NCI-H2107 treated with DMSO at 0.1 percent for 48 hours (cell line): ENCODE measurements at regions not wholly inside any gene's neighbourhood (a gene's known extent, or its start where the extent isn't known, plus 50 kb on each side); places are given as distances from the start of the nearest gene placed in this dataset.
"Not testable (repeated sequence)": the region's sequence is repeated elsewhere in the genome, so short reads cannot be mapped to it uniquely, and the experiment has no call there.

Source experiments
- DNase-seq: peaks from one replicate; lab custom pipeline; 2025; ENCODE audit not compliant: unreplicated experiment; lab: John Stamatoyannopoulos, UW

DNA sequence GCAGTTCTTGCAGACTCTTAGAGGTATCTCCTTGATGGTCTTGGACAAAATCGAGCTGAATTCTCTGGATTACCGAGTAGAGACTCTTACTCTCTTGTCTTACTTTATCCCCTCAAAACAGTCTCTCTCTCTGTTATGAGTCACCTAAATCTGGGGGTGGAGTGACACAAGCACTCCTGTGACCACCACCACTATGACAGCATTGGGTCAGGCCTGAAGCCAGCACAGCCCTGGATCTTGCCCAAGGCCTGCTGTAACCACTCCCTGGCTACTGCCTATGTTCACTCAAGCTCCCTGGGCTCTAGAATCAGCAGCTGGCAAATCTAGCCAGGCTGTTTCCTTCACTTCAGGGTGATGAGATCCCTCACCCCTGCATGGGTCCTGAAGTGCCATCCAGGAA lies 662.5 kb downstream of the LUZP2 start:
- no peak for DNase-seq

GRCh38 chr11:25163421-25163820 lies 666.6 kb downstream of the LUZP2 start:
- DNase-seq, result no peak

- no peak for DNase-seq
Observed at GRCh38 chr11:25180187-25180586, 683.3 kb downstream of the LUZP2 start.

DNA sequence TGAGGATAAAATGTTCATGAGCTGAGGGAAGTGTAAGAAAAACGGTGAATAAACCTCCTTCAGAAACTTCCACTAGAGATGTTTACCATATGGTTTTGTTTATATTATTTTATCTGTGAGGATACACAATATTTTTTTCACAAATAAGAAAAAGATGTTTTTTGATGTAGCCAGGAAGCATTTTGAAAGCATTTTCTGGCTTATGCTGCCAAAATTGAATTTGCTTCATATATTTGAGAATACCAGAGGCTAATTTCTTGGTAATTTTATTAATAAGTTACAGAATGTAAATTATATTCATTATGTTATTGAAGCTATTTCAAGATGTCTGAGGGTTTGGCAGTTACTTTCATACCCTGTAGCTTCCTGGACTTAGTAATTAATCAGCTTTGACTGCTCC lies 686.6 kb downstream of the LUZP2 start:
- no peak for DNase-seq

DNA sequence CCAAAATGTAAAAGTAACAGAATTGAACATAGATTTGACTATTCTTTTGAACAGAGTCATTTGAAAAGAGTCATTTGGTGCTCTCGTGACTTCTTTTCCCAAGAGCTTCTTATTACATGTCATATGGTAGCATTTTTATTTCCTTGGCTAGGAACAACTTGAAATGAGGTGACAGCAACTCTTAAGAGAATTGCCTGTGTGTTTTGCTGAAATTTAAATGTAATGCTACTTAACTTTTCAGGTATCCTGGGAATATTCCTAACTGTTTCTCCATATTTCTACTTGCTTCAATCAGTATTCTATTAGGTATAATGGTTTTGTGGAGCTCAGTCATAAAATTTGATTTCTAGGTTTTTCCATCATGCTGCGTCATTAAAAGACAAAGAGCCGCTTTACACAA lies 700.7 kb downstream of the LUZP2 start:
- no peak for DNase-seq

- DNase-seq, result no peak
Observed at GRCh38 chr11:25198704-25199103, 701.9 kb downstream of the LUZP2 start.

DNA sequence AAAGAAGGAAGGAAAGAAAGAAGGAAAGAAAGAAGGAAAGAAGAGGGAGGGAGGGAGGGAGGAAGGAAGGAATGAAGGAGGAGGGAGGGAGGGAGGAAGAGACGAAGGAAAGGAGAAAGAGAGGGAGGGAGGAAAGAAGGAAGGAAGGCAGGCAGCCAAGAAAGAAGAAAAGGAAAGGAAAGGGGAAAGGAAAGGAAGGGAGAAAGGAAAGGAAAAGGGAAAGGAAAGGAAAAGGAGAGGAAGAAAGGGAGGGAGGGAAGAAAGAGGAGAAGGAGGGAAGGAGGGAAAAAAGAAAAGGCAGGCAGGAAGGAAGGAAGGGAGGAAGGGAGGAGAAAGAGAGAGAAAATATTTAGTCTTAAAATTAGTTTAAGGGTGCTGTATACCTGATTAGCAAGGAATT lies 704.1 kb downstream of the LUZP2 start:
- no peak for DNase-seq

DNA sequence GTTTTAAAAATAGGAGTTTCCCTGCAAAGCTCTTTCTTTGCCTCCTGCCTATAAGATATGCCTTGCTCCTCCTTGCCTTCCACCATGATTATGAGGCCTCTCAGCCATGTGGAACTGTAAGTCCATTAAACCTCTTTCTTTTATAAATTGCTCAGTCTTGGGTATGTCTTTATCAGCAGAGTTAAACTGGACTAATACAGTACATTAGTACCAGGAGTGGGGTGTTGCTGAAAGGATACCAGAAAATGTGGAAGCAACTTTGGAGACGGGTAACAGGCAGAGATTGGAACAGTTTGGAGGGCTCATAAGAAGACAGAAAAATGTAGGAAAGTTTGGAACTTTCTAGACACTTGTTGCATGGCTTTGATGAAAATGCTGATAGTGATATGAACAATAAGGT lies 709.9 kb downstream of the LUZP2 start:
- no peak for DNase-seq

DNA sequence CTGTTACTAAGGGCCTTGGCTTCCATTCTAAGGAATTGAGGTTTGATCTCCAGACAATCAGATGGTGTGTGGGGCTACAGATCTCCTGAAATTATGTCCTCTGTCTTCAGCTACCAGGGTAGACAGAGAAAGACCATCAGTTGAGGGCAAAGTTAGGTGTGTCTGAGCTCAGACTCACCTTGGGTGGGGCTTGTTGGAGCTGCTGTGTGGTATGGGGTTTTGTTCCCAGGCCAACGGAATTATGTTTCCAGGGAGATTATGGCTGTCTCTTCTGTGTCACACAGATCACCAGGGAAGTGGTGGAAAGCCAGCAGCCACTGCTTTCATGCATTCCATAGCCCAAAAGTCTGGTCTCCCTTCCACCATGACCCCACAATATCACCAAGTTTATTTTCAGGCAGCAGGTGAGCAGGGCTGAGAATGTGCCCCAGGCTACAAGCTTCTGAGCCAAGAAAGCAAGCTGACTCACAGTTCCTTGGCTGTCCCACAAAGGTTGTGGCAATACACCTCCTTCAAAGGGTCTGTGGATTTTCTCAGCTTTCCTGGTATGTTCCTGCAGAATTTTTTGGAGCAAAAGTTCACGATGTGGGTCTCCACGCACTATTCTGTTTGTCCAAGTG lies 714.9 kb downstream of the LUZP2 start:
- DNase-seq, result no peak

- DNase-seq, result no peak
Observed at GRCh38 chr11:25214535-25215176, 717.8 kb downstream of the LUZP2 start.

DNA sequence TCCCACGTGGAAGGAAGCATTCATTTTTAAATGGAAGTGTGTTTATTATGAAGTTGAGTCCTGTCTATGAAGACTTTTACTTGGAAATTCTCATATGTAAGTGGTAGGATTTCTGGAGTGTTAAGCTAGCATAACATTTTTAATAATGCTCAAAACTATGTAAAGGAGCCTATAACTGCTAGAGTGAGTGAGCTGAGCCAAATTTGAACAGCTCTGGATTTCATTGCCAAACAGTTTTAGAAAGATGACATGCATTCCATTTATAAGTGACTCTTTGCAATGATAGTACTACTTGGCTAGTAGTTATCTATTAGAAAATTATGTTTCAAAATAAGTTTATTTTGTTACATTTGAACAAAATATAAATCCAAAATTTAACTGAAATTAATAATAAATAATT lies 721.2 kb downstream of the LUZP2 start:
- no peak for DNase-seq

DNA sequence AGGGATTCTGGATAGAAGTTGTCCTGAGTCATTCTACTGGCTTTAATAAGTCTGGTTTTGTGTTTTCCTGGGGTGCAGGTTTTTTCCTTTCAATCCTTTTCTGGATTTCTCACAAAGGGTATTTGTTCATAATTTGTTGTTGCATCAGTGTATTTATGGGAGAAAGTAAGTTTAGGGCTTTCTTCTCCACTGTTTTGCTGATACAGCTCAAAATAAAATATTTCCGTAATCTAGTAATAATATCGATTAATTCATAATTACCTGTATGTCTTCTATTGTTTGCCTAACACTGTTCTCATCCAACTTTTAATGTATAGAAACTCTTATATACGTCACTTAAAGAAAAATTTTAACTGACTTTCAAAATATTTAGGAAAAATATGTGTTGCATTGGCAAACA lies 728.2 kb downstream of the LUZP2 start:
- no peak for DNase-seq

DNA sequence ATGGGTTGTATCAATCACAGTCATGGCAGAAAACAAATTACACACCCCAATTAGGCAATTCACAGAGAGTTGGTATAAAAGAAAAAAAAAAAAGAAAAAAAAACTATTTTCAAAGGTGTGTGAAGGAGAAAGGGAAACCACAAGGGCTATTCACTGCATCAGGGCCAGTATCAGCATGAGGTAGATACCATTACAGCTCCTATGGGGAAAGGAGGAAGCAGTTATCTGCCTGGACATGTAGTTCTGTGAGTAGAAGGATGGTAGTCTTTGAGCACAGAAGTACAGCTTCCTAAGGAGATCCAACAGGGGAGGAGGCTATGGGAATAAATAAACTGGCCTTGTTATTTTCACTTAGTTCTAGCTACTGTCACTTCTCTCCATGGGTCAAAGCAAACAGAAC lies 746.1 kb downstream of the LUZP2 start:
- no peak for DNase-seq

- DNase-seq, result no peak
Observed at GRCh38 chr11:25244126-25244525, 747.3 kb downstream of the LUZP2 start.

- no peak for DNase-seq
Observed at GRCh38 chr11:25247336-25247735, 750.5 kb downstream of the LUZP2 start.

DNA sequence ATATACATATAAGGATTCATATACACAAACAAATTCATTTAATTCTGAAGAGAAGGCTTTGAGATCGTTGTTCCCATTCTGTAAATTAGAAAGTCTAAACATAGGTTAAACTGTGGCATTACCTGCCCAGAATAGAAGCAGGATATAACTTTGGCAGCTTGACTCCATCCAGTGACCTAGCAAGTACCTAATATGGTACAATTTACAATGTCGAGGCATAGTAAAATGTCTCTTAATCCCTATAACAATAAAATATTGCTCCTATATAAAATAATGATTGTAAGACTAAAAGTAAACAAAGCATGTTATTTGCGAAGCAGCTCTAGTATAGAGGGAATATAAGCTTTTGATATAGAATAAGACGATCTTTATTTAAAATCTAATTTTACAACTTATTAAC lies 756.0 kb downstream of the LUZP2 start:
- no peak for DNase-seq

GRCh38 chr11:25263861-25264260 lies 767.0 kb downstream of the LUZP2 start:
- DNase-seq, result not testable (repeated sequence)

GRCh38 chr11:25271301-25271700 lies 774.4 kb downstream of the LUZP2 start:
- DNase-seq, result no peak

GRCh38 chr11:25272214-25272613 lies 775.4 kb downstream of the LUZP2 start:
- DNase-seq, result no peak

DNA sequence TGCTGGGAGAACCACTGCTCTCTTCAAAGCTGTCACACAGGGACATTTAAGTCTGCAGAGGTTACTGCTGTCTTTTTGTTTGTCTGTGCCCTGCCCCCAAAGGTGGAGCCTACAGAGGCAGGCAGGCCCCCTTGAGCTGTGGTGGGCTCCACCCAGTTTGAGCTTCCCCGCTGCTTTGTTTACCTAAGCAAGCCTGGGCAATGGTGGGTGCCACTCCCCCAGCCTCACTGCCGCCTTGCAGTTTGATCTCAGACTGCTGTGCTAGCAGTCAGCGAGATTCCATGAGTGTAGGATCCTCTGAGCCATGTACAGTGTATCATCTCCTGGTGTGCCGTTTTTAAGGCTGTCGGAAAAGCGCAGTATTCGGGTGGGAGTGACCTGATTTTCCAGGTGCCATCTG lies 784.0 kb downstream of the LUZP2 start:
- not testable (repeated sequence) for DNase-seq

DNA sequence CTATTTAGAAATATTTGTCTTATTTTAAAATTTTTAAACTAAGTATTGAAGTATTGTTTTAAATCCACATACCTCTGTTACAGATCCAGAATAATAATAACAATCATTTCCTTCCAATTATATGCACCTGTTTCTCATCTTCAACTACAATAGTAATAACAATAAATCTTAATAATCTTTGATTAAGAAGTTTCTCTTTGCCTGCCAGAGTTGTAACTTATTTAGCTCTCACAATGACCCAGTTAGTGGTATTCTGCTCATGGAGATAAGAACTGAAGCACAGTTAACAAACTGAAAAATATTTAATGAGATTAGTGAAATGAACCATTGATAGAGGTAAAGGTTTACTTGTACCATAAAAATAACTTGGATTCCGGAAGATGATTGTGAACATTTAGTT lies 796.3 kb downstream of the LUZP2 start:
- DNase-seq, result no peak

GRCh38 chr11:25298450-25298849 lies 801.6 kb downstream of the LUZP2 start:
- no peak for DNase-seq

GRCh38 chr11:25309818-25310217 lies 813.0 kb downstream of the LUZP2 start:
- no peak for DNase-seq
